BJ (cell line): ENCODE measurements at regions not wholly inside any gene's neighbourhood (a gene's known extent, or its start where the extent isn't known, plus 50 kb on each side); places are given as distances from the start of the nearest gene placed in this dataset.

Source experiments
- CTCF ChIA-PET: fragments of 350-600 bp; formaldehyde crosslinking; extraction: SDS; loops from one replicate; lab custom pipeline; 2021; ENCODE audit warnings: antibody characterized with exemption, inconsistent platforms; lab: Yijun Ruan, JAX
- POLR2A ChIA-PET: fragments of 300-600 bp; sonication (Branson Sonifier 250); formaldehyde crosslinking; extraction: SDS; loops from one replicate; lab custom pipeline; 2021; ENCODE audit warnings: antibody characterized with exemption; lab: Charles Lee
- DNase-seq: peaks from one replicate; pipeline ENCODE4 v3.0.0-alpha.2; 2011; ENCODE audit warnings: low read depth
- H3K27me3 ChIP-seq: 2 replicates; pipeline ENCODE4 v1.6.0; 2011; ENCODE audit warnings: low read length; ENCODE audit not compliant: control insufficient read depth, insufficient read depth
- H3K36me3 ChIP-seq: 2 replicates; pipeline ENCODE4 v1.5.1; 2011; ENCODE audit warnings: low read length; ENCODE audit not compliant: control insufficient read depth, insufficient read depth
- H3K4me3 ChIP-seq: 2 replicates; pipeline ENCODE4 v1.5.1; 2011; ENCODE audit warnings: low read depth, mild to moderate bottlenecking, control low read depth, low read length
- TF ChIP-seq, protein P1 (sequence below): IDR thresholded peaks from 2 replicates; pipeline ENCODE4 v1.5.1; 2011; ENCODE audit warnings: low read depth, mild to moderate bottlenecking, control low read depth, inconsistent platforms, low read length, moderate library complexity; ENCODE audit not compliant: insufficient read depth

DNA sequence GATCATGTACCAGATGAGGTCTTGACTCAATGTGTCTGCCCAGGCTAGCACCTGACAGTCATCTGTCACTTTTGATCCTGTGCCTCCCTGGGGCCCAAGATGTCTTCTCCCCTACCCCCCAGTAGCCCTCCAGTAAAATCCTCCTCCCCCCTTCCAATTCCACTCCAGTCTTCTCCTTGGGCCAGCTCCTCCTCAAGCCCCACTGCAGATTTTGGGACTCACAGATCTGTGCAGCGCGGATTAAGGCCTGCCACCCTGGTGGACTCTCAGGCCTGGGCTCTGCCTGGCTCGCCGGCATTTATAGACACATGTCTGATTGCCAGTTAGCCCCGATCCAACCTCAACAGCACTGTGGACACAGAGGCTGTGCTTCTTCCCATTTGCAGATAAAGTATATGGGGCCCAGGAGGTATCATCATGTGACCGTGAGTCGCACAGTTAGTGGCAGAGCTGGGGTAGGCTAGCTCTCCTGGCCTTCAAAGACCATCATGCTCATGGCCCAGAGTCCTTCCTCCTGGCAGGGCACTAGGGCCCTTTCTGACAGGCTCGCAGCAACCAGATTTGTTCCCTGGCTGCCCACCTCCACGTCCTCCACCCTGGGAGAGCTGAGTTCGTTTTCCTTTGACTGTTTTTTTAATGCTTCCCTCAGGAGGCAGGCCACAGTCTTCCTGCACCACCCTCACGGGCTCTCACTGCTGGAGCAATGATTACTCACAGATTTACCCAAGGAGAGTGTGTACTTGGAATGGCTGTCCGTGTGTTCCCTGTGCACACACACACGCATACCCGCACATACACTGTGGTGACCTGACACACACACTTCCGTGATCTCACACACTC lies 98.3 kb upstream of the DIO3 start:
- POLR2A ChIA-PET = no interaction called here
- no peak overlapping the region for H3K4me3 ChIP-seq
- H3K36me3 ChIP-seq = no peaks in the 10 kb centered on the region
- no peak for DNase-seq
- CTCF ChIA-PET = no interaction called here
- TF ChIP-seq, protein P1, sequence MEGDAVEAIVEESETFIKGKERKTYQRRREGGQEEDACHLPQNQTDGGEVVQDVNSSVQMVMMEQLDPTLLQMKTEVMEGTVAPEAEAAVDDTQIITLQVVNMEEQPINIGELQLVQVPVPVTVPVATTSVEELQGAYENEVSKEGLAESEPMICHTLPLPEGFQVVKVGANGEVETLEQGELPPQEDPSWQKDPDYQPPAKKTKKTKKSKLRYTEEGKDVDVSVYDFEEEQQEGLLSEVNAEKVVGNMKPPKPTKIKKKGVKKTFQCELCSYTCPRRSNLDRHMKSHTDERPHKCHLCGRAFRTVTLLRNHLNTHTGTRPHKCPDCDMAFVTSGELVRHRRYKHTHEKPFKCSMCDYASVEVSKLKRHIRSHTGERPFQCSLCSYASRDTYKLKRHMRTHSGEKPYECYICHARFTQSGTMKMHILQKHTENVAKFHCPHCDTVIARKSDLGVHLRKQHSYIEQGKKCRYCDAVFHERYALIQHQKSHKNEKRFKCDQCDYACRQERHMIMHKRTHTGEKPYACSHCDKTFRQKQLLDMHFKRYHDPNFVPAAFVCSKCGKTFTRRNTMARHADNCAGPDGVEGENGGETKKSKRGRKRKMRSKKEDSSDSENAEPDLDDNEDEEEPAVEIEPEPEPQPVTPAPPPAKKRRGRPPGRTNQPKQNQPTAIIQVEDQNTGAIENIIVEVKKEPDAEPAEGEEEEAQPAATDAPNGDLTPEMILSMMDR = no peak
- peaks cover 1% of the 10 kb centered on the region; the same call in 1 of the 2 replicates for H3K27me3 ChIP-seq

DNA sequence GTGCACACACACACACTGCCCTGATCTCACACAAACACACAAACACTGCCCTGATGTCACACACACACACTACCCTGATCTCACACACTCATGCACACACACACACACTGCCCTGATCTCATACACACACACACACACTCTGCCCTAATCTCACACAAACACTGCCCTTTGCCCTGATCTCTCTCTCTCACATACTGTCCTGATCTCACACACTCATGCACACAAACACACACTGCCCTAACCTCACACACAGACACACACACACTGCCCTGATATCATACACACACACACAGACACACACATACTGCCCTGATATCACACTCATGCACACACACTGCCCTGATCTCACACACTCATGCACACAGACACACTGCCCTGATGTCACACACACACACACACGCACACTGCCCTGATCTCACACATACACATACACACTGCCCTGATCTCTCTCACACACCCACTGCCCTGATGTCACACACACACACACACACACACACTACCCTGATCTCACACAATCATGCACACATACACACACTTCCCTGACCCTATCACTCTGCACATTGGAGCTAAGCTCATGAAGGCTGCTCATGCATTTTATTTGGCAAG lies 97.6 kb upstream of the DIO3 start:
- H3K4me3 ChIP-seq = no peak overlapping the region
- no peak for DNase-seq
- CTCF ChIA-PET = no interaction called here
- H3K27me3 ChIP-seq = peaks cover 1% of the 10 kb centered on the region; the same call in 1 of the 2 replicates
- POLR2A ChIA-PET = no interaction called here
- no peaks in the 10 kb centered on the region for H3K36me3 ChIP-seq
- TF ChIP-seq, protein P1 = no peak

DNA sequence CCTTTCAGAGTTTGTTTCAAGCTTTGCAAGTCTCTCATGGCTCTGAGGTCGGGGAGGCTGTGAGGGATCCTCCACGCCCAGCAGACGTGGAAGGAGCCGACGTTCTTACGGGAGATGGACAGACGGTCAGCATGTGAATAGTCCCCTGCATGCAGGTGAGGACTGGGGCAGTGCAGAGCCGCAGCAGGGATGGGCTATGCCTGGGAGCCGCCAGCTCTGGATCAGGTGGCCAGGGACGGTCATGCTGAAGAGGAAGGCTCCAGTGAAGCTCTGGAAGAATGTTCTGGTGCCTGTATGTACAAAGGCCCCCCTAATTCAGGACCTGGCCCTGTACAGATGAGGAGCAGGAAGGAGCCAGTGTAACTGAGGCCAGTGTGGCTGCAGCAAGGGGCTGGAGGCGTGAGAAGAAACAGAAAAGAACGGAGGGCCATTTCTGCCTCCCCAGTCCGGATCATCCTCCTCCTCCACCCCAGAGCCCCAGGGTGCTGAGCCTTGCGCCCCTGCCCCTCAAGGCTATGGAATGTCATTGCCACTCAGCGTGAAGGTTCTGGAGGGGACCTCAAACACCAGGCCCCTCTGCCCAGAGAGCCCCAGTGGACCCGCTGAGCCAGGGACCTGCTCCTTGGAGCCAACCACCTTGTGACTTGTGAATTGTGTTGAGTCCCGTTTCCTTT lies 96.8 kb upstream of the DIO3 start:
- Histone ChIP-seq H3K4me3 (no peak overlapping the region), H3K36me3 (no peaks in the 10 kb centered on the region), H3K27me3 (no peaks in the 10 kb centered on the region)
- ChIA-PET POLR2A (no interaction called here), CTCF (no interaction called here)
- DNase-seq = no peak
- TF ChIP-seq, protein P1 = no peak

DNA sequence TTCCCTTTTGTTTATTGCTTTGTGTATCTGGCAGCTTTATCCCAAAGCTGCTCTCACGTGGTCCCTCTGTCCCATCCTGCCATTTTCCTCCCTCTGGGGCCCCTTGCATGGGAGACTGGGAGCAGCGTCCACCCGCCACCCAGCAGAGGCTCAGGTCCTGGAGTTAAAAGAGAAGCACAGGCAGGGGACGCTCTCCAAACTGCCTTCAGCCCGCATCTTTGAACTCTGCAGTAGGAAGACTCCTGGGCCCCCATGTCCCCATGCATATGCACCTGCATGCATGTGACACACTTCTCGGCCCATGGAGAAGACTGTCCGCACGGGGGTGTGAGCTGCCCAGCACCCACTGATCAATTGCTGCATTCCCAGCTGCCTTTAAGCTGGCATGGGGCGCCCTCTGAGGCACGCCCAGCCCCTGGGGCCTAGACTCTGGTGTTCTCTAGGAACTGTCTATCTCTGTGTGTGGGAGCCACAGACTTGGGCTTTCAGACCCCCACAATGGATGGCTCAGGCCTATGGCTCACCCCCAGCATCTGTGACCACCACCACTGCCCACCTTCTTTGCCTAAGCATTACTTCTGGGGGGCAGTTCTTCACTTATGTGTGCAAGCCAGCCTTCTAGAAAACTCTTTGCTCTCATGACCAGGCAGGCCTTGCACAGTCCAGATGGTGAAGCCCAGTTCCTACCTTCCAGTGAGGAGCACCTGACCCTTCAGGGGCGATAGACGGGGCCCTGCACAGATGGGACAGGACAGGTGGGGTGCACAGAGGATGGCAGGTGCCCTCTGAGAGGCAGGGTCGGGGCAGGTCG lies 96.1 kb upstream of the DIO3 start:
- CTCF ChIA-PET = no interaction called here
- TF ChIP-seq, protein P1 = no peak
- Histone ChIP-seq H3K27me3 (no peaks in the 10 kb centered on the region), H3K4me3 (no peak overlapping the region), H3K36me3 (no peaks in the 10 kb centered on the region)
- POLR2A ChIA-PET = no interaction called here
- DNase-seq = no peak
